NB4 (cell line): ENCODE measurements at regions not wholly inside any gene's neighbourhood (a gene's known extent, or its start where the extent isn't known, plus 50 kb on each side); places are given as distances from the start of the nearest gene placed in this dataset.

Experiments used
- DNase-seq: peaks from one replicate; pipeline ENCODE4 v3.0.0; 2010; ENCODE audit warnings: low read depth
- H3K4me3 ChIP-seq: one replicate; pipeline ENCODE4 v1.5.1; 2011; ENCODE audit warnings: mild to moderate bottlenecking, low read depth, low read length, moderate library complexity
- MYC ChIP-seq: IDR thresholded peaks from 2 replicates; pipeline ENCODE4 v1.6.1; 2011; ENCODE audit warnings: low read depth, low read length
- POLR2A ChIP-seq: IDR thresholded peaks from 2 replicates; pipeline ENCODE4 v1.6.1; 2011; ENCODE audit warnings: mild to moderate bottlenecking; ENCODE audit not compliant: insufficient read length; ENCODE audit errors: extremely low read depth
- TF ChIP-seq, protein P1 (sequence below): IDR thresholded peaks from 2 replicates; pipeline ENCODE4 v1.6.1; 2011; ENCODE audit warnings: low read depth, low read length
- TF ChIP-seq, protein P2 (sequence below): IDR thresholded peaks from one replicate; pipeline ENCODE4 v1.5.1; 2012; ENCODE audit warnings: low read depth, low read length

DNA sequence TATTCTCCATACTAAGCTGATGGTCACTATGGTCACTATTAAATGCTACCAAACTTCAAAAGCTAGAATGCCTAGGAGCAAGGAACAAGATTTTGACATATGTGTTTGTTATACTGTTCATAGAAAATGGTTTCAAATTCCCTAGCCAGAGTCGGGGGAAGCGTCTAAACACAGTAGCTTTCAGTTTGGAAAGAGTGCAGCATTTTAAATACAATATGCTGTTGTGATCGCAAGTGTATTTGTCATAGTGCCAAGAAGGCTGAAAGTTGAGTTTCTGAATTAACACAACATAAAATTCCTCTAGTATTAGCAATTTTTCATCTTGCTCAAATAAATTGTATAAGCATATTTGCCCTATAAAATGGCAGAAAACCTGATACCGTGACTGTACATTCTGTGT, 280.4 kb downstream of the ZNF608 start:
- no peak overlapping the region for H3K4me3 ChIP-seq
- no peak for DNase-seq
- TF ChIP-seq, protein P1, sequence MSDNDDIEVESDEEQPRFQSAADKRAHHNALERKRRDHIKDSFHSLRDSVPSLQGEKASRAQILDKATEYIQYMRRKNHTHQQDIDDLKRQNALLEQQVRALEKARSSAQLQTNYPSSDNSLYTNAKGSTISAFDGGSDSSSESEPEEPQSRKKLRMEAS = no peak
- no peak for TF ChIP-seq POLR2A
- TF ChIP-seq, protein P2, sequence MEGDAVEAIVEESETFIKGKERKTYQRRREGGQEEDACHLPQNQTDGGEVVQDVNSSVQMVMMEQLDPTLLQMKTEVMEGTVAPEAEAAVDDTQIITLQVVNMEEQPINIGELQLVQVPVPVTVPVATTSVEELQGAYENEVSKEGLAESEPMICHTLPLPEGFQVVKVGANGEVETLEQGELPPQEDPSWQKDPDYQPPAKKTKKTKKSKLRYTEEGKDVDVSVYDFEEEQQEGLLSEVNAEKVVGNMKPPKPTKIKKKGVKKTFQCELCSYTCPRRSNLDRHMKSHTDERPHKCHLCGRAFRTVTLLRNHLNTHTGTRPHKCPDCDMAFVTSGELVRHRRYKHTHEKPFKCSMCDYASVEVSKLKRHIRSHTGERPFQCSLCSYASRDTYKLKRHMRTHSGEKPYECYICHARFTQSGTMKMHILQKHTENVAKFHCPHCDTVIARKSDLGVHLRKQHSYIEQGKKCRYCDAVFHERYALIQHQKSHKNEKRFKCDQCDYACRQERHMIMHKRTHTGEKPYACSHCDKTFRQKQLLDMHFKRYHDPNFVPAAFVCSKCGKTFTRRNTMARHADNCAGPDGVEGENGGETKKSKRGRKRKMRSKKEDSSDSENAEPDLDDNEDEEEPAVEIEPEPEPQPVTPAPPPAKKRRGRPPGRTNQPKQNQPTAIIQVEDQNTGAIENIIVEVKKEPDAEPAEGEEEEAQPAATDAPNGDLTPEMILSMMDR = no peak
- no peak for TF ChIP-seq MYC

DNA sequence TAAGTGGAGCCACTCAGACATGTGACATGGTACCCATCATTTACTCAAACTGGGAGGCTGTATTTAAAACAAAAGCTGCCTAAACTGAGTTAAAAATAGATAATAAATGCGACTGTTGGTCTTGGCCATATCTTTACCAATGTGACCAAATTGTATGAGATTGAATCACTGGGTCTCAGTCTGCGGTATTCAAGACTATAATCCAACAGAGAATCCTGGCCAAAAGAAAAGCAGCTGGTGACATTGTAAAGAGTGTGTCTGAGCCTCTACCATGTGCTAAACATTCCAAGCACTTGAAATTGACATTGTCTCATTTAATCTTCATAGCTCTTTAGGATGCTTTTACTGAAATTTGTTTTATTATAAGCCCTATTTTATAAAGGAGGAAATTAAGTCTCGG, 282.6 kb downstream of the ZNF608 start:
- no peak overlapping the region for H3K4me3 ChIP-seq
- DNase-seq = no peak
- TF ChIP-seq POLR2A (no peak), MYC (no peak)
- TF ChIP-seq, protein P1 = no peak
- TF ChIP-seq, protein P2 = no peak

DNA sequence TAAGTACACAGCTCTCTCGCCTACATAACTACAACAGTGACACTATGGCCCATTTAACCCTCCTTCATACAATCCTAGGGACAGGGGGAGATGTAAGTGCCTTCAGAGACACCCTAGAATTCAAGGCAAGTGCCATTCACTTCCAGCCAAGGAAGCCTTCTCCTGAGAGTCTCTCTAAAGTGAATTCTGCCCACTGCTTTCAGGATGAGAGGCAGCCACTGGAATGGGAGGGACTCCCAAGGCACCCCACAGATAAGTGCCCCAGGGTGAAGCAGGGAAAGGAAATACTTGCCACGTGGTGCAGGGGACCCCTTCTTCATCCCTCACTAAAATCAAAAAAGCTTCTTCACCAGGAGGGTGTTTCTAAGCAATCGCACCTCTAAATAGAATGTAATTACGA, 283.7 kb downstream of the ZNF608 start:
- DNase-seq = no peak
- TF ChIP-seq, protein P1 = no peak
- TF ChIP-seq POLR2A (no peak), MYC (no peak)
- TF ChIP-seq, protein P2 = no peak

DNA sequence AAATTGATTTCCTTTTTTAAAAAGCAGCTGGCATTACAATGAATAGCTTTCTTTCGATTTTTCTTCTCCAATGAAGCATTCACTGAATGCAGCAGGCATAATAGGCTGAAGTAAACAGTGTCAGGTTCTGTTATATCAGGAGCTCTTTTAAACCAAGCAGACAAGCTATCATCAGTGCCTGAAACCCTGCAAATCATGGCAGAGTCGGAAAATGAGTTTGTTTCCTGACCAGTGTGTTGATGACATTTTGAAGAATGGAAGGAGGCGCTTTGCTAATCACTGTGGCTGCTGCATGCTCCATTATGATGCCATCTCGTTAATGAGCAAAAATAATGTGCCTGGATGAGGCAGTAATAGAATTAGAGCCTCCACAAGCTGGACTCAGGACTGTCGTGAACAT, 284.5 kb downstream of the ZNF608 start:
- no peak overlapping the region for H3K4me3 ChIP-seq
- TF ChIP-seq, protein P2 = no peak
- TF ChIP-seq MYC (no peak), POLR2A (no peak)
- TF ChIP-seq, protein P1 = no peak
- no peak for DNase-seq

More for the DNA sequence above, 283.7 kb downstream of the ZNF608 start:
- H3K4me3 ChIP-seq = no peak overlapping the region

DNA sequence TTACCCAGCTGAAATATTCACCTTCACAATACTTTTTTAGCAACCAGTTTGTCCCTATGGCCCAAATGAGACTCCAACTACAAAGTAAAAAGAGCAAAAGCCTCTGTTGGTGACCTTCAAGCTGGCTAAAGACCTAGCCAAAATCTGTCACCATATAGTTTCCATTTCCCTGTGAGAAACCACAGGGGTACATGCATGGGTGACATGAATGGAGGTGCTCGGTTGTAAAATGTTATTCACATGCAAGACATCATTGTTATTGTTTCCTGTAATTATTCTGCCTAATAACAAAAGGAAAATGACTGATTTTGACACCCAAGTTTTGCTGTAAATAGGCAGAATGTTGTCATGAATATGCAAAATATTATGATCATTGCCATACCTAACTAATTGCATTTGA, 285.3 kb downstream of the ZNF608 start:
- no peak overlapping the region for H3K4me3 ChIP-seq
- no peak for DNase-seq
- TF ChIP-seq, protein P1 = no peak
- TF ChIP-seq POLR2A (no peak), MYC (no peak)
- TF ChIP-seq, protein P2 = no peak

DNA sequence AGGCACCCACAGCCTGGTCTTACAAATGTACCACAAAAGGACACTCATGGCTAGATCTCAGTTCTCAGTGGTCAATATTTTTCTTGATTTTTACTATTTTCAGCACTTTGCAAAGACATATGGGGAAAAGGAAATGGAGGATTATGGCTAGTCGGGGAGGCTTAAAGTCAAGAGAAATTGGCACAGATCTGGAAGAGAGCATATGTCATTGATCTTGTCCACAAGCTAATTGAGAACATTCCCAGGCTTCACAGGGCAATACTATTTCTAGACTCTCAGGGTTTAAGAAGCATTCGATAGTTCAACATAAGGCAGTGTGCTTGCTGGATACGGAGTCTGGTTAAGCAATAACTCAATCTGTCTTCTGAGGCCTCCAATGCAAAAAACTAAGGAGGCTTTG, 285.8 kb downstream of the ZNF608 start:
- TF ChIP-seq, protein P2 = no peak
- TF ChIP-seq, protein P1 = no peak
- no peak for TF ChIP-seq POLR2A
- no peak overlapping the region for H3K4me3 ChIP-seq
- no peak for DNase-seq
